ENCODE measurements at regions not wholly inside any gene's neighbourhood (a gene's known extent, or its start where the extent isn't known, plus 50 kb on each side); places are given as distances from the start of the nearest gene placed in this dataset.

DNA sequence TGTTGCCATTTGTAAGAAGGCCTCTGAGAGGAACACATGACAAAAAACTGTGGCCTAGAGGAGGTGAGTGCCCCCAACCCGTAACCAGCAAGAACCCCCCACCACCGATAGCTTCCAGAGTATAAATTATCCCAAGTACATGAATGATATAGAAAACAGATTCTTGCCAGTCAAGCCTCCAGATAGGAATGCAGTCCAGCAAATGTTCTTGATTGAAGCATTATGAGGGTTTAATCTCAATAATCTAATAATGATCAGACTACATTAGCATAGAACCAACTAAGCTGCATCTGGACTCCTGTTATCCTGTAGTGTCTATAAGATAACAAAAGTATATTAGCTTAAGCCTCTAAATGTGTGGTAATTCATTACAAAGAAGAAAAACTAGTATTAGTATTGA lies 908.9 kb upstream of the ATXN8OS start:
- TF ChIP-seq POLR2A (IDR thresholded peaks at IDR 0.05): no peak
- TF ChIP-seq, protein P1, sequence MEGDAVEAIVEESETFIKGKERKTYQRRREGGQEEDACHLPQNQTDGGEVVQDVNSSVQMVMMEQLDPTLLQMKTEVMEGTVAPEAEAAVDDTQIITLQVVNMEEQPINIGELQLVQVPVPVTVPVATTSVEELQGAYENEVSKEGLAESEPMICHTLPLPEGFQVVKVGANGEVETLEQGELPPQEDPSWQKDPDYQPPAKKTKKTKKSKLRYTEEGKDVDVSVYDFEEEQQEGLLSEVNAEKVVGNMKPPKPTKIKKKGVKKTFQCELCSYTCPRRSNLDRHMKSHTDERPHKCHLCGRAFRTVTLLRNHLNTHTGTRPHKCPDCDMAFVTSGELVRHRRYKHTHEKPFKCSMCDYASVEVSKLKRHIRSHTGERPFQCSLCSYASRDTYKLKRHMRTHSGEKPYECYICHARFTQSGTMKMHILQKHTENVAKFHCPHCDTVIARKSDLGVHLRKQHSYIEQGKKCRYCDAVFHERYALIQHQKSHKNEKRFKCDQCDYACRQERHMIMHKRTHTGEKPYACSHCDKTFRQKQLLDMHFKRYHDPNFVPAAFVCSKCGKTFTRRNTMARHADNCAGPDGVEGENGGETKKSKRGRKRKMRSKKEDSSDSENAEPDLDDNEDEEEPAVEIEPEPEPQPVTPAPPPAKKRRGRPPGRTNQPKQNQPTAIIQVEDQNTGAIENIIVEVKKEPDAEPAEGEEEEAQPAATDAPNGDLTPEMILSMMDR (IDR thresholded peaks at IDR 0.05): no peak
